SU-DHL-6 (cell line): ENCODE measurements at regions not wholly inside any gene's neighbourhood (a gene's known extent, or its start where the extent isn't known, plus 50 kb on each side); places are given as distances from the start of the nearest gene placed in this dataset.

Experiments
- CTCF ChIP-seq: fragments of 200-600 bp; sonication (generic); IDR thresholded peaks from one replicate; pipeline ENCODE4 v1.5.1; 2017; ENCODE audit warnings: antibody characterized with exemption, mild to moderate bottlenecking, low read length, moderate library complexity; ENCODE audit not compliant: insufficient read depth, poor library complexity, severe bottlenecking
- EZH2phosphoT487 ChIP-seq: fragments of 200-600 bp; sonication (generic), shearing (Covaris generic); conservative IDR thresholded peaks from 2 replicates; pipeline ENCODE4 v1.6.1; 2018; ENCODE audit warnings: mild to moderate bottlenecking, antibody characterized with exemption, low read length, moderate library complexity, mixed read lengths

GRCh38 chr16:55039931-55040330 is 109.3 kb downstream of the IRX5 start:
- no peak for TF ChIP-seq CTCF
- TF ChIP-seq EZH2phosphoT487, result no peak
